CD4-positive, alpha-beta T cell (primary cell): ENCODE measurements at regions not wholly inside any gene's neighbourhood (a gene's known extent, or its start where the extent isn't known, plus 50 kb on each side); places are given as distances from the start of the nearest gene placed in this dataset.

Experiments used
- ATAC-seq: fragments of 200-7000 bp; cut with Tn5 transposase; one replicate; pipeline ENCODE4 v1.10.0; 2022; ENCODE audit warnings: mild to moderate bottlenecking; ENCODE audit not compliant: poor library complexity
- CTCF ChIA-PET: fragments of 350-600 bp; sonication (Branson Sonifier 250); formaldehyde crosslinking; loops from one replicate; lab custom pipeline; 2021; ENCODE audit warnings: antibody characterized with exemption, inconsistent platforms; lab: Charles Lee
- POLR2A ChIA-PET: fragments of 350-600 bp; sonication (Branson Sonifier 250); formaldehyde crosslinking; loops from one replicate; lab custom pipeline; 2021; ENCODE audit warnings: antibody characterized with exemption, inconsistent platforms; lab: Charles Lee
- DNase-seq, 14 experiments: peaks; one replicate each; pipeline ENCODE4 v3.0.0-alpha.2; 2013 to 2020; ENCODE audit warnings: mixed read lengths in 2 of 14
- H3K27ac ChIP-seq, 2 donors: one replicate each; pipeline versions ENCODE4 v1.5.1 to v1.7.0; 2013; ENCODE audit warnings: low read length in 2 of 2, low read depth in 1 of 2, mild to moderate bottlenecking in 1 of 2
- H3K27me3 ChIP-seq, 2 experiments: 1 replicate in 1 of 2; 2 replicates in 1 of 2; pipeline versions ENCODE4 v1.6.1 to v1.7.0; 2013; ENCODE audit warnings: low read length in 2 of 2, control low read depth in 1 of 2, mild to moderate bottlenecking in 1 of 2, moderate library complexity in 1 of 2; ENCODE audit not compliant: insufficient read depth in 2 of 2, control insufficient read depth in 1 of 2
- H3K36me3 ChIP-seq: one replicate; pipeline ENCODE4 v1.6.1; 2013; ENCODE audit warnings: low read length, control low read depth; ENCODE audit not compliant: insufficient read depth
- H3K4me1 ChIP-seq: one replicate; pipeline ENCODE4 v1.6.1; 2013; ENCODE audit warnings: low read length, control low read depth; ENCODE audit not compliant: insufficient read depth
- H3K4me3 ChIP-seq: one replicate; pipeline ENCODE4 v1.5.1; 2013; ENCODE audit warnings: mild to moderate bottlenecking, low read length, moderate library complexity
- H3K9me3 ChIP-seq, 2 experiments: 1 replicate in 1 of 2; 2 replicates in 1 of 2; pipeline versions ENCODE4 v1.6.1 to v1.7.0; 2013; ENCODE audit warnings: low read length in 2 of 2, mild to moderate bottlenecking in 2 of 2, control low read depth in 1 of 2, moderate library complexity in 1 of 2; ENCODE audit not compliant: control insufficient read depth in 1 of 2, insufficient read depth in 1 of 2
- H3K27ac Mint-ChIP-seq: one replicate; pipeline ENCODE4 v1.8.0; 2020; ENCODE audit warnings: mixed read lengths
- H3K27me3 Mint-ChIP-seq: one replicate; pipeline ENCODE4 v1.8.0; 2021; ENCODE audit warnings: mixed read lengths
- H3K36me3 Mint-ChIP-seq: one replicate; pipeline ENCODE4 v1.8.0; 2021; ENCODE audit warnings: low read depth, mixed read lengths
- H3K4me1 Mint-ChIP-seq: one replicate; pipeline ENCODE4 v1.8.0; 2021; ENCODE audit warnings: low read depth, mixed read lengths
- H3K4me3 Mint-ChIP-seq: one replicate; pipeline ENCODE4 v1.8.0; 2020; ENCODE audit warnings: mild to moderate bottlenecking, mixed read lengths
- H3K9me3 Mint-ChIP-seq: one replicate; pipeline ENCODE4 v1.8.0; 2020; ENCODE audit warnings: mixed read lengths
- intact Hi-C, 2 experiments: fragments of 100-400 bp; cut with DNase I in 1 of 2; cut with micrococcal nuclease in 1 of 2; formaldehyde crosslinking; loops; one replicate each; pipeline versions ENCODE4 v1.15.1 to v1.9.0; 2023 to 2025; cut with DNase I, micrococcal nuclease
- TF ChIP-seq, protein P1 (sequence below): fragments of 200-600 bp; IDR thresholded peaks from one replicate; pipeline ENCODE4 v1.8.0; 2022; ENCODE audit warnings: antibody characterized with exemption, mild to moderate bottlenecking

DNA sequence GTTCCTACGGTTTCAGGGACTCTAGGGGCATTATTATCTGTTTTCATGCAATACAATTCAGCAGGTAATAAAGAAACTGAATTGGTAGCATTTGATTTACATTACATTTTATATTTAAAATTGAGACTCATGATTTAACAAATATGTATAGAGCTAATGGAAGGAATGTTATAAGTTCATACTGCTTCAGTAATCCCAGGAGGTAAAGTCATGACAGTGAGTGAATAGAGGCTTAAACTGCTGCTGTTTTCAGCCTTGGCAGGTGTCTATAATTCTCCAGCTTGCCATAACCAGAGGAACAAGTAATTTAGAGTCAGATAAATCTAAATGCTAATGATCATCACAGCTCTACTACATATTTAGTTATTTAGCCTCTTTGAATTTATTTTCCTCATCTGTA lies 360.8 kb upstream of the MANEA start:
- ATAC-seq = no peak
- intact Hi-C loops = no loop called here
- Mint-ChIP-seq H3K27ac (no peak overlapping the region), H3K4me1 (no peaks in the 10 kb centered on the region), H3K9me3 (no peaks in the 10 kb centered on the region), H3K27me3 (no peaks in the 10 kb centered on the region), H3K36me3 (no peaks in the 10 kb centered on the region), H3K4me3 (no peak overlapping the region)
- ChIA-PET CTCF (no interaction called here), POLR2A (no interaction called here)
- H3K4me3 ChIP-seq = no peak overlapping the region
- H3K4me1 ChIP-seq = no peaks in the 10 kb centered on the region
- H3K27me3 ChIP-seq = no peaks in the 10 kb centered on the region
- DNase-seq = no peak
- TF ChIP-seq, protein P1, sequence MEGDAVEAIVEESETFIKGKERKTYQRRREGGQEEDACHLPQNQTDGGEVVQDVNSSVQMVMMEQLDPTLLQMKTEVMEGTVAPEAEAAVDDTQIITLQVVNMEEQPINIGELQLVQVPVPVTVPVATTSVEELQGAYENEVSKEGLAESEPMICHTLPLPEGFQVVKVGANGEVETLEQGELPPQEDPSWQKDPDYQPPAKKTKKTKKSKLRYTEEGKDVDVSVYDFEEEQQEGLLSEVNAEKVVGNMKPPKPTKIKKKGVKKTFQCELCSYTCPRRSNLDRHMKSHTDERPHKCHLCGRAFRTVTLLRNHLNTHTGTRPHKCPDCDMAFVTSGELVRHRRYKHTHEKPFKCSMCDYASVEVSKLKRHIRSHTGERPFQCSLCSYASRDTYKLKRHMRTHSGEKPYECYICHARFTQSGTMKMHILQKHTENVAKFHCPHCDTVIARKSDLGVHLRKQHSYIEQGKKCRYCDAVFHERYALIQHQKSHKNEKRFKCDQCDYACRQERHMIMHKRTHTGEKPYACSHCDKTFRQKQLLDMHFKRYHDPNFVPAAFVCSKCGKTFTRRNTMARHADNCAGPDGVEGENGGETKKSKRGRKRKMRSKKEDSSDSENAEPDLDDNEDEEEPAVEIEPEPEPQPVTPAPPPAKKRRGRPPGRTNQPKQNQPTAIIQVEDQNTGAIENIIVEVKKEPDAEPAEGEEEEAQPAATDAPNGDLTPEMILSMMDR = no peak
- no peak overlapping the region for H3K27ac ChIP-seq
- H3K9me3 ChIP-seq = no peaks in the 10 kb centered on the region
- H3K36me3 ChIP-seq = no peaks in the 10 kb centered on the region

DNA sequence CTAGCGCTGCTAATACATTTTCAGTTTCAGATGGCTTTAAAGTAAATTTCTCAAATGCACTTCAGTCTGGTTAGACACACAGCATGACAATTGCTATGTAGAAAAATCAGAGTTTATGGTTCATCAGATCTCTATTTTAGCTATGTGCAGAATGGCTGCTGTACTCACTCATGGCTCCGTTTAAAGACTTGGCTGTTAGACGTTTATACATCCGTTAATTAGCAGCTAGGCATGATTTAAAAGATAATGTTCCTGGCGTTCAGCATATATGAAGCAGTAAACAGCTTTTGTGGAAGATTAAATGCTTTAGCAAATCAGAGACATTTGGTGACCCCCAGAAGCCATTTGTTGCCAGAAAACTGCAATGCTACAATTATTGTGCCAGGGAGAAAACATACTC lies 350.0 kb upstream of the MANEA start:
- H3K9me3 Mint-ChIP-seq = no peaks in the 10 kb centered on the region
- H3K36me3 ChIP-seq = no peaks in the 10 kb centered on the region
- DNase-seq (no peak), ATAC-seq (no peak)
- H3K27me3 Mint-ChIP-seq = no peaks in the 10 kb centered on the region
- no peak overlapping the region for H3K27ac ChIP-seq
- H3K27me3 ChIP-seq = no peaks in the 10 kb centered on the region
- H3K4me3 Mint-ChIP-seq = no peak overlapping the region
- no peaks in the 10 kb centered on the region for H3K9me3 ChIP-seq
- CTCF ChIA-PET = no interaction called here
- H3K36me3 Mint-ChIP-seq = no peaks in the 10 kb centered on the region
- TF ChIP-seq, protein P1 = no peak
- H3K4me3 ChIP-seq = no peak overlapping the region
- POLR2A ChIA-PET = no interaction called here
- no peaks in the 10 kb centered on the region for H3K4me1 Mint-ChIP-seq
- intact Hi-C loops = no loop called here
- no peak overlapping the region for H3K27ac Mint-ChIP-seq
- no peaks in the 10 kb centered on the region for H3K4me1 ChIP-seq

DNA sequence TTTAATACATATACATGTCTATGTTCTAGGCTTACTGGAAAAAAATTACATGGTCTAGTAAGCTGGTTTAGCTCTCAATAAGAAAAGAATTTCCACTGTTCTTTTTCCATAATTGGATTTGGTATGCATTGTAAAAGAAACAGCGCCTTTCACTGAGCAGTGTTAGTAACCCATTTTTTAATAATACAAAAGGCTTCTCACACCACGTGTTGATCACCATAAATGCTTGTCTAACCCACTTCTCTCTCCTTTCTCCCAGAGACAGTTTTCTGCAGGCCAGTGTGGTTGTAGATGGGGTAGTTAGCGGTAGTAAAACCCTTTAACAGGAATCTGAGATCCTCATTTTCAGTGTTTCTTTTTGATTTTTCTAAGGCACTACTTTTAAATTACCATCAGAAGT lies 348.7 kb upstream of the MANEA start:
- Histone ChIP-seq H3K9me3 (no peaks in the 10 kb centered on the region), H3K4me1 (no peaks in the 10 kb centered on the region), H3K4me3 (no peak overlapping the region), H3K27ac (no peak overlapping the region), H3K36me3 (no peaks in the 10 kb centered on the region), H3K27me3 (no peaks in the 10 kb centered on the region)
- CTCF ChIA-PET = no interaction called here
- DNase-seq (no peak), ATAC-seq (no peak)
- intact Hi-C loops = no loop called here
- TF ChIP-seq, protein P1 = no peak
- H3K9me3 Mint-ChIP-seq = no peaks in the 10 kb centered on the region
- no peaks in the 10 kb centered on the region for H3K27me3 Mint-ChIP-seq
- POLR2A ChIA-PET = no interaction called here
- H3K4me3 Mint-ChIP-seq = no peak overlapping the region
- H3K36me3 Mint-ChIP-seq = no peaks in the 10 kb centered on the region
- H3K27ac Mint-ChIP-seq = no peak overlapping the region
- H3K4me1 Mint-ChIP-seq = no peaks in the 10 kb centered on the region
